Mesendoderm (in vitro differentiated cells): ENCODE measurements at regions not wholly inside any gene's neighbourhood (a gene's known extent, or its start where the extent isn't known, plus 50 kb on each side); places are given as distances from the start of the nearest gene placed in this dataset.

Experiments used
- DNase-seq: peaks from one replicate; pipeline ENCODE4 v3.0.0; 2013
- H2AK5ac ChIP-seq: 2 replicates; pipeline ENCODE4 v1.6.1; 2013; ENCODE audit warnings: low read length, inconsistent platforms
- H2BK120ac ChIP-seq: 2 replicates; pipeline ENCODE4 v1.6.1; 2013; ENCODE audit warnings: low read depth, mild to moderate bottlenecking, low read length, moderate library complexity, mixed read lengths
- H2BK15ac ChIP-seq: replicated peaks from 2 replicates; pipeline ENCODE4 v1.6.1; 2013; ENCODE audit warnings: low read depth, mild to moderate bottlenecking, moderate library complexity
- H2BK5ac ChIP-seq: 2 replicates; pipeline ENCODE4 v1.6.1; 2013; ENCODE audit warnings: low read length, inconsistent platforms
- H3K18ac ChIP-seq: 2 replicates; pipeline ENCODE4 v1.6.1; 2013; ENCODE audit warnings: mild to moderate bottlenecking, low read length, mixed read lengths
- H3K23ac ChIP-seq: one replicate; pipeline ENCODE4 v1.6.1; 2013; ENCODE audit warnings: low read length
- H3K27ac ChIP-seq: 2 replicates; pipeline ENCODE4 v1.5.1; 2013; ENCODE audit warnings: low read depth, mild to moderate bottlenecking, inconsistent platforms, low read length, moderate library complexity
- H3K27me3 ChIP-seq: 2 replicates; pipeline ENCODE4 v1.6.1; 2013; ENCODE audit warnings: low read length, control low read depth, mild to moderate bottlenecking, inconsistent platforms; ENCODE audit not compliant: insufficient read depth, poor library complexity
- H3K36me3 ChIP-seq: 2 replicates; pipeline ENCODE4 v1.6.1; 2013; ENCODE audit warnings: low read length, inconsistent platforms; ENCODE audit not compliant: control insufficient read depth, insufficient read depth
- H3K4ac ChIP-seq: one replicate; pipeline ENCODE4 v1.6.1; 2013; ENCODE audit warnings: low read depth, mild to moderate bottlenecking, low read length, moderate library complexity
- H3K4me1 ChIP-seq: 2 replicates; pipeline ENCODE4 v1.6.1; 2013; ENCODE audit warnings: low read depth, low read length, inconsistent platforms; ENCODE audit not compliant: control insufficient read depth
- H3K4me2 ChIP-seq: 2 replicates; pipeline ENCODE4 v1.6.1; 2013; ENCODE audit warnings: low read length
- H3K4me3 ChIP-seq: 2 replicates; pipeline ENCODE4 v1.5.1; 2013; ENCODE audit warnings: mild to moderate bottlenecking, low read length
- H3K56ac ChIP-seq: one replicate; pipeline ENCODE4 v1.6.1; 2013; ENCODE audit warnings: low read length
- H3K79me1 ChIP-seq: 2 replicates; pipeline ENCODE4 v1.6.1; 2013; ENCODE audit warnings: low read length, inconsistent platforms
- H3K79me2 ChIP-seq: 2 replicates; pipeline ENCODE4 v1.6.1; 2013; ENCODE audit warnings: mild to moderate bottlenecking, low read length; ENCODE audit not compliant: control insufficient read depth, insufficient read depth
- H3K9ac ChIP-seq: 2 replicates; pipeline ENCODE4 v1.6.1; 2013; ENCODE audit warnings: low read length, inconsistent platforms
- H4K5ac ChIP-seq: one replicate; pipeline ENCODE4 v1.6.1; 2013; ENCODE audit warnings: low read length
- H4K8ac ChIP-seq: one replicate; pipeline ENCODE4 v1.6.1; 2013; ENCODE audit warnings: low read depth, mild to moderate bottlenecking, control low read depth, low read length, moderate library complexity
- whole genome bisulfite sequencing: extraction: QIAGEN DNeasy Blood & Tissue Kit; methylation state at CpG from one replicate; pipeline ENCODE4 v1.1.7; 2013; ENCODE audit warnings: low lambda C conversion rate, missing lambda C conversion rate; ENCODE audit not compliant: insufficient coverage; ENCODE audit errors: extremely low coverage; 5-methylcytosine and 5-hydroxymethylcytosine counted together

DNA sequence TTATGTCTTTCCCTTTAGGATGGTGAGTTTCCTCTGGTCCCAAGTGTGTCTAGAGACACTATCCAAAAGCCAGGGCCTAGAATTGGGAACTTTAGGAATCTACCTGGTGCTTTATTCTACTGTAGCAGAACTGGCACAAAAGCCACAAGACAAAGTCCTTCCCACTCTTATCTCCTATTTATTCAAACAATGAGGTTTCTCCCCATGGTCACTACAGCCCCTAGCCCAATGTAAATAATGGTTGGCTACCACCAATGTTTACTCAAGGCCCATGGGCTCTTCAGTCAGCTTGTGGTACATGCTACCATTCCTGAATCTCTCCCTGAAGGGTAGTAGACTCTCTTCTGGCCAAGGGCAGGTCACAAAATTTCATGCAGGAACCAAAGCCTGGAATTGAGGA, 789.4 kb upstream of the KIF2B start:
- no peak overlapping the region for H3K23ac ChIP-seq
- H3K4ac ChIP-seq = no peak overlapping the region
- no peaks in the 10 kb centered on the region for H3K27me3 ChIP-seq
- no peak overlapping the region for H4K5ac ChIP-seq
- peak overlapping the region; percentile 54 for H2BK5ac ChIP-seq
- no peak overlapping the region for H2BK15ac ChIP-seq
- H3K56ac ChIP-seq = no peak overlapping the region
- H2BK120ac ChIP-seq = no peak overlapping the region
- no peak overlapping the region for H3K9ac ChIP-seq
- no peak overlapping the region for H4K8ac ChIP-seq
- H3K4me3 ChIP-seq = no peak overlapping the region
- peak; percentile 64 for DNase-seq
- no peak overlapping the region for H3K18ac ChIP-seq
- no peak overlapping the region for H2AK5ac ChIP-seq
- no peaks in the 10 kb centered on the region for H3K36me3 ChIP-seq
- no peaks in the 10 kb centered on the region for H3K79me2 ChIP-seq
- peaks cover 5% of the 10 kb centered on the region for H3K4me1 ChIP-seq
- H3K27ac ChIP-seq = no peak overlapping the region
- no peaks in the 10 kb centered on the region for H3K79me1 ChIP-seq
- H3K4me2 ChIP-seq = no peak overlapping the region

DNA sequence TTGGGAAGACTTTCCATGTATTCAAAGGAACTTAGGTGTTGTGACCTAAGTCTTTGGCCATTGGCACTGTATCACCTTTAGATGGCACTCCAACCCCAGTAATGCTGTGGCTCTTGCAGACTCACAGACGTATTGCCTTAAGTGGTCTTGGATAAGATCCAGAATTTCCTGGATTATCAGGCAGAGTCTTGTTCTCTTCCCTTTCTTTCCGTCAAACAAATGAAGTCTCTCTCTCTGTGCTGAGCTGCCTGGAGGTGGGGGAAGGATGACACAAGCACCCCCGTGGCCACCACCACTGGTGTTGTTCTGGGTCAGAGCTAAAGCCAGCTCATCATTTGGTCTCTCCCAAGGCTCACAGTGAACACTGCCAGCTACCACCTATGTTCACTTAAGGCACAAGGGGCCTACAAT, 789.9 kb upstream of the KIF2B start:
- H3K23ac ChIP-seq = no peak overlapping the region
- H3K4ac ChIP-seq = no peak overlapping the region
- H3K4me1 ChIP-seq = peaks cover 5% of the 10 kb centered on the region
- no peaks in the 10 kb centered on the region for H3K27me3 ChIP-seq
- no CpG with 5 or more reads among the region's 3 CpGs for WGBS
- H3K4me2 ChIP-seq = no peak overlapping the region
- no peak overlapping the region for H4K8ac ChIP-seq
- no peak overlapping the region for H3K56ac ChIP-seq
- H3K9ac ChIP-seq = no peak overlapping the region
- no peaks in the 10 kb centered on the region for H3K79me2 ChIP-seq
- no peaks in the 10 kb centered on the region for H3K79me1 ChIP-seq
- no peak overlapping the region for H2BK120ac ChIP-seq
- H2BK15ac ChIP-seq = no peak overlapping the region
- H3K4me3 ChIP-seq = no peak overlapping the region
- H3K27ac ChIP-seq = no peak overlapping the region
- DNase-seq = peak; percentile 96
- H2AK5ac ChIP-seq = no peak overlapping the region
- H4K5ac ChIP-seq = no peak overlapping the region
- H3K36me3 ChIP-seq = no peaks in the 10 kb centered on the region
- peak overlapping the region; percentile 19 for H2BK5ac ChIP-seq
- no peak overlapping the region for H3K18ac ChIP-seq

DNA sequence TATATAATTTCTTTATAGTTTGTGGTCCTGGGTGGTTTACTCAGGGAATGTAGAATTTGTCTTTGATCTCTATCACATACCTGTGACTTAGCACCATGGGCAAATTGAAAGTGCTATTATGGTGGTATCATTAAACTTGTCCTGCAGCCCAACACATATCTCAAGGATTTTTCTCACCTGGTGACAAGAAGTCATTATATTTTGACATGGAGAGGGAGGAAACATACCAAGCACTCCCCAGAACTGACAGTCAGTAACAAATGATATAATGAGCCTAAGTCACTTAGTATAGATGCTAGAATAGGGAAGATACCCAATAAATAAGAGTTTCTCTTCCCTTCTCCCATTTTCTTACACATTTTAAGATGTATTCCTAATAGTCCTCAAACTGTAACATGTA, 805.5 kb upstream of the KIF2B start:
- H3K4me1 ChIP-seq = no peaks in the 10 kb centered on the region
- H3K18ac ChIP-seq = no peak overlapping the region
- no peak overlapping the region for H2BK120ac ChIP-seq
- no peak overlapping the region for H3K4me3 ChIP-seq
- H3K27ac ChIP-seq = no peak overlapping the region
- no peak overlapping the region for H3K4ac ChIP-seq
- no peak overlapping the region for H3K9ac ChIP-seq
- H3K36me3 ChIP-seq = no peaks in the 10 kb centered on the region
- H3K23ac ChIP-seq = no peak overlapping the region
- H2BK15ac ChIP-seq = no peak overlapping the region
- no peak for DNase-seq
- no peak overlapping the region for H2AK5ac ChIP-seq
- no peak overlapping the region for H3K56ac ChIP-seq
- H3K79me1 ChIP-seq = no peaks in the 10 kb centered on the region
- no peak overlapping the region for H4K8ac ChIP-seq
- no peak overlapping the region for H3K4me2 ChIP-seq
- no peaks in the 10 kb centered on the region for H3K27me3 ChIP-seq
- no peak overlapping the region for H2BK5ac ChIP-seq
- H4K5ac ChIP-seq = no peak overlapping the region
- no peaks in the 10 kb centered on the region for H3K79me2 ChIP-seq

DNA sequence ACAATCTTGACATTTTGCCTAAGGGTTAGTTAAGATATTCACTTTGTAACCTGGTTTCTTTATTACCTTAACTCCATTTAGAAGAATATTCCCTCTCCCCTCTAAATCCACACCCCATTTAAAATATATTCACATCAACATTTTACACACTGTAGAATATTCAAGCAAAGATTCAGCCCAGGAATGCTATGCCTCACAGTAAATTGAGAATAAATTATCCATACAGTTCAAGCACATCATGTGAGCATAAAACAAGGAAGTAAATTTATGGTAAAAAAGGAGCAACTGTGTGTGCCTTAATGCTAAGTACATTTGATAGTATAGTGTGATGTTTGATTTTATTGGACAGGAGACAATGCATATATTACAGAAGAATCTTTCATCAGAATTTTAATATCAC, 806.6 kb upstream of the KIF2B start:
- Histone ChIP-seq H3K36me3 (no peaks in the 10 kb centered on the region), H3K79me2 (no peaks in the 10 kb centered on the region), H4K8ac (no peak overlapping the region), H3K27me3 (no peaks in the 10 kb centered on the region), H3K56ac (no peak overlapping the region), H3K4ac (no peak overlapping the region), H4K5ac (no peak overlapping the region), H3K4me1 (no peaks in the 10 kb centered on the region), H3K4me2 (no peak overlapping the region), H2BK5ac (no peak overlapping the region), H2AK5ac (no peak overlapping the region), H3K23ac (no peak overlapping the region), H2BK120ac (no peak overlapping the region), H3K18ac (no peak overlapping the region), H3K9ac (no peak overlapping the region), H2BK15ac (no peak overlapping the region), H3K4me3 (no peak overlapping the region), H3K79me1 (no peaks in the 10 kb centered on the region), H3K27ac (no peak overlapping the region)
- no peak for DNase-seq

DNA sequence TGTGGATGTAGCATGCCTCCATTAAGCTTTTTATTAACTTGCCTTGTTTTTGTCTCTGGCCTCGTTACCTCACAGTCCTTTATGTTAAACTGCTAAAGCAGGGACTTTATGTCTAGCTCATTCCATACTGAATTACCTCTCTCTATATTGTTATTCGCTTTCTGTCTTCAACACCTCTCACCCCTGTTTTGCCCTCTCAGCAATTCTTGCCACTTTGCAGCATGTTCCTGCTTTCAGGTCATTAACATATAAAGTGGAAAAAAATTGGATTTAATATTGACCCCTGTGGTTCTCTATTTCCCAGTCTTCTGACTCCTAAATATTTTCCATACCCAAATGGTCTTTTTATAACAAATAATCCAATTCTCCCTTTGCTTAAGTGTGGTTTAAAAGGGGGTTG, 810.4 kb upstream of the KIF2B start:
- Histone ChIP-seq H2BK120ac (no peak overlapping the region), H3K27me3 (no peaks in the 10 kb centered on the region), H3K23ac (no peak overlapping the region), H3K36me3 (no peaks in the 10 kb centered on the region), H4K5ac (no peak overlapping the region), H3K4me1 (no peaks in the 10 kb centered on the region), H4K8ac (no peak overlapping the region), H3K18ac (no peak overlapping the region), H3K27ac (no peak overlapping the region), H3K4ac (no peak overlapping the region), H2AK5ac (no peak overlapping the region), H3K79me2 (no peaks in the 10 kb centered on the region), H3K79me1 (no peaks in the 10 kb centered on the region), H2BK15ac (no peak overlapping the region), H3K4me2 (no peak overlapping the region), H2BK5ac (no peak overlapping the region), H3K9ac (no peak overlapping the region), H3K56ac (no peak overlapping the region), H3K4me3 (no peak overlapping the region)
- no peak for DNase-seq
- WGBS = no CpG with 5 or more reads among the region's 2 CpGs

DNA sequence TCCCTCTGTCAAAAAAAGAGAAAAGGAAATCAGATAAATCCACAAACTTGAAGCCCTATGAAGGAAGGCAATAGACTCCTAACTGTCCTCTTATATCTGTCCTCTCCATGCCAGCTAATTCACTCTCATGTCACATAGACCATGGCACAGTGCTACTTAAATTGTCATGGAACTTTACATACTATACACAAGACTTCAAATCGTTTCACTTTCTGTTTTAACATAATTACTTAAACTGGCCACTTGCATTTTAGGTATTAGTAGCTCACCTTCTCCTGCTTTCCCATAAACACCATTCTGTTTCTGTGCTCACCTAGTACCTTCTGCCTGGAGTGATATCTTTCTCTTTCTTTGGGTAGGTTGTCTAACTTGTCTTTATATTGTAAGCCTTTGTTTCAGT, 816.7 kb upstream of the KIF2B start:
- Histone ChIP-seq H2BK120ac (no peak overlapping the region), H2BK15ac (no peak overlapping the region), H3K27ac (no peak overlapping the region), H3K56ac (no peak overlapping the region), H2AK5ac (no peak overlapping the region), H3K4me2 (no peak overlapping the region), H3K27me3 (no peaks in the 10 kb centered on the region), H3K79me1 (no peaks in the 10 kb centered on the region), H3K4me3 (no peak overlapping the region), H3K36me3 (no peaks in the 10 kb centered on the region), H3K79me2 (no peaks in the 10 kb centered on the region), H4K5ac (no peak overlapping the region), H2BK5ac (no peak overlapping the region), H3K4me1 (no peaks in the 10 kb centered on the region), H4K8ac (no peak overlapping the region), H3K9ac (no peak overlapping the region), H3K23ac (no peak overlapping the region), H3K18ac (no peak overlapping the region), H3K4ac (no peak overlapping the region)
- no peak for DNase-seq
- WGBS = no CpG with 5 or more reads among the region's 1 CpG
